Activated gamma-delta T cell (primary cell): ENCODE measurements at regions not wholly inside any gene's neighbourhood (a gene's known extent, or its start where the extent isn't known, plus 50 kb on each side); places are given as distances from the start of the nearest gene placed in this dataset.
"Not testable (repeated sequence)": the region's sequence is repeated elsewhere in the genome, so short reads cannot be mapped to it uniquely, and the experiment has no call there.

ENCODE experiments used
- DNase-seq: peaks from one replicate; lab custom pipeline; 2025; lab: John Stamatoyannopoulos, UW

GRCh38 chr22:23381661-23382427, 198.2 kb downstream of the IGLL1 start:
- DNase-seq, result no peak

DNA sequence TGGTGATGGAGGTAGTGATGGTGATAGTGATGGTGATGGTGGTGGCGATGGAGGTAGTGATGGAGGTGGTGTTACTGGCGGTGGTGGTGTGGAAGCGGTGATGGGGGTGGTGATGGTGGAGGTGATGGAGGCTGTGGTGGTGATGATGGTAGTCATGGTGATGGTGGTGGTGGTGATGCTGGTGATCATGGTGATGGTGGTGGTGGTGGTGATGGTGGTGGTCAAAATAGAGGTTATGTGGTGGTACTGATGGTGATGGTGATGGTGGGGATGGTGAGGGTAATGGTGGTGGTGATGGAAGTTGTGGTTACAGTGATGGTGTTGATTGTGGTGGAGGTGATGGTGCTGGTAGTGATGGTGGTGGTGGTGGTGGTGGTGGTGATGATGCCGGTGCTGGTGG, 199.2 kb downstream of the IGLL1 start:
- DNase-seq, result no peak

DNA sequence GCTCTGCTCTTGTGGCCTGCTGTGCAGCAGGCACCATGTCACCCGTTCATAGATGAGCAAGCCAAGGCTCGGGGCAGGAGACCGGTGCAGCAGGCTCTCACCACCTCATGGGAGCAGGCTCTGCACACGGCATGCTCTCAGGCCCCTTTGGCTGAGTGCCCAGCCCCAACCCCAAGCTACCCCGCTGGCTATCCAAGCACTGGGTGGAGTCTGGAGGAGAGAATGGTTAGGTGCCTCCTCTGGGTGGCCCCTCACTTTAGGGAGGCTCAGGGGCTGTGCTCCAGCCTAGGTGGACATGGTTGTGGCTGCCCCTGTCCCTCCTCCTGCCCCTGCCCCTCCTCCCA, 199.9 kb downstream of the IGLL1 start:
- DNase-seq, result no peak

DNA sequence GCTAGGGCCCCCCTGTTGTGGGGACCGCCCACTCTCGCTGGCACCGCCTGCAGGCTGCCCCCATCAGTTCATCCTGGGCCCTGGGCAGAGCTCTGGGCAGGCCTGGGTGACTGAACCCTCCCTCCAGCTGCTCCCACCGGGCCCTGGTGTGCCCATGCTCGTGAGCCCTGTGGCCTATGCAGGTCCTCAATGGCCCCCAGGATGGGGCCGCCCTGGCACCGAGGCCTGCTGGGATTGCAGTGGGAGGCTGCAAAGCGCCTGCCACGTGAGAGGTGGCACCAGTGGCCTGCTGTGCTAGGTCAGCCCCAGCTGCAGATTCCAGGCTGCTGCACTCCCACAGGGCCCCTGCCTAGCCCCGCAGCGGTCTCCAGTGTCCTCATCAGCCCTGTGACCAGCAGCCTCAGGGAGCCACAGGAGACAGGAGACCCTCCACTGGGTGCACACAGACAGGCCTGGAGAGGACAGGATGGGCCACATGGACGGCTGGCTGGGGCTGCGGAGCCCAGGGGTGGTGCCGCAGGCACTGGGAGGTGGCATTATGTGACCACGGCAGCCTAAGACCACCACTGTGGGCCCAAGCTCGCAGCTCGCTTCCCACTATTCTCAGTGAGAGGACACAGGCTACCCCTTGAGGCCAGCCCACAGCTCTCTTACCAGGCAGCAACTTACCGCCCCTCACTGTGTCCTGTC, 199.4 kb downstream of the BCR start:
- DNase-seq, result not testable (repeated sequence)

- no peak for DNase-seq
These were observed 197.5 kb downstream of the BCR start for GRCh38 chr22:23377767-23378166.

- no peak for DNase-seq
These were observed 195.9 kb downstream of the BCR start for GRCh38 chr22:23376256-23376655.

- no peak for DNase-seq
These were observed 194.9 kb downstream of the BCR start for GRCh38 chr22:23375031-23375827.

GRCh38 chr22:23373601-23374000, 193.3 kb downstream of the BCR start:
- DNase-seq, result no peak

DNA sequence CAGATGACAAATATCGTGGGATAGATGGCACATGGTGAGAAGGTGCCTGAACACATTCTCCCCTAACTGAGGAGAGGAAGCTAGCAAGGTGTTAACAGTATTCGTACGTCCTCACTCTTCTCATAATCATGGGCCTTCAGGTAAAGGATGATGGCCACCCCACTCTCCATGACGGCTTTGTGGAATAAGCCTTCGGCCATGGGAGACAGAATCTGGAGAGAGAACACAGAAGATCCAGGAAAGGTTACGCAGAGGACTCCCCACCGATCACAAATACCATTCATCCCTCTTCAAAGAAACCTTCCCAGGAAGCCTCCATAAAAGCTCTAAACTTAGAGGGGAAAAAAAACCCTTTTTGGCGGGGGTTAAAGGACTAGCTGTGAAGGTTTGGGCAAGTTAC, 189.9 kb downstream of the BCR start:
- DNase-seq, result no peak

DNA sequence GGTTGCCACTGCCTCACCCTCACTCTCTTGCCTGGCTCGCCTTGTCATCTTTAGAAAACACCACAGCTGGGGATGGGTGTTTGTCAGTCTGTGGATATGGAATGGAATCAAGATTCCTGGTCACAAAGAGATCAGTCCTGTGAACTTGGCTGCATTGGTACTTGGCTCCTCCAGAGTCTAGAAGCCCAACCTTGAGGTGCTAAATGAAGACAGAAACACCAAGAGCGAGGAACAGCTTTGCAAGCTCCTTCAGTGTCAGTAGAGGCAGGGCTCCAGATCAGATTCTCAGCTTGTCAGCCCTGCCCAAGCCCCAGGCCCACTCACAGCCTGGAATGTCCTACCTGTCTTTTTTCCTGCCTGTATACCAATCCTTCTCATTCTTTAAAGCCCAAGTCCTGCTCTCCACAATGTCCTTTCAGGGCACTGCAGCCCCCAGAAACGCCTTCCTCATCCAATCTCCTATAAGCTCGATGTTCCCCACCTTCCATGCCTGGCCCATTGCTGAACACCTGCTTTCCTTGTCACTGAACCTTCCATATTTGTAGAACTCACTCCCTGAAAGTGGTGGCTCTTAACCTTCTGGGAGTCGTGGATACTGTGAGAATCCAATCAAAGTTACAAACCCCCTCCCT, 188.9 kb downstream of the BCR start:
- no peak for DNase-seq
